ENCODE measurements at regions not wholly inside any gene's neighbourhood (a gene's known extent, or its start where the extent isn't known, plus 50 kb on each side); places are given as distances from the start of the nearest gene placed in this dataset.

- ATAC-seq (no peak), DNase-seq (no peak)
- no peaks in the 10 kb centered on the region for H3K4me1 ChIP-seq
- H3K4me3 ChIP-seq, result no peak overlapping the region
- no peaks in the 10 kb centered on the region for H3K9me3 ChIP-seq
- intact Hi-C loops (cut with DNase I), result no loop called here
- no peak for TF ChIP-seq CTCF (IDR thresholded peaks at IDR 0.05)
- H3K27me3 ChIP-seq, result no peaks in the 10 kb centered on the region
- no peak overlapping the region for H3K27ac ChIP-seq
- no peaks in the 10 kb centered on the region for H3K36me3 ChIP-seq
Measured at GRCh38 chr1:98098473-98098872, 177.6 kb upstream of the DPYD start.

GRCh38 chr1:98090351-98090750, 169.5 kb upstream of the DPYD start:
- intact Hi-C loops (cut with DNase I), result no loop called here
- H3K9me3 ChIP-seq, result no peaks in the 10 kb centered on the region
- H3K4me1 ChIP-seq, result no peaks in the 10 kb centered on the region
- DNase-seq (no peak), ATAC-seq (no peak)
- no peak for TF ChIP-seq CTCF (IDR thresholded peaks at IDR 0.05)
- no peak overlapping the region for H3K4me3 ChIP-seq
- H3K27ac ChIP-seq, result no peak overlapping the region
- H3K27me3 ChIP-seq, result no peaks in the 10 kb centered on the region
- no peaks in the 10 kb centered on the region for H3K36me3 ChIP-seq

GRCh38 chr1:98088381-98088780, 167.5 kb upstream of the DPYD start:
- no peak for DNase-seq
- H3K27me3 ChIP-seq, result no peaks in the 10 kb centered on the region
- intact Hi-C loops (cut with DNase I), result no loop called here
- H3K4me1 ChIP-seq, result no peaks in the 10 kb centered on the region
- H3K27ac ChIP-seq, result no peak overlapping the region
- H3K36me3 ChIP-seq, result no peaks in the 10 kb centered on the region
- TF ChIP-seq CTCF (IDR thresholded peaks at IDR 0.05), result no peak
- no peaks in the 10 kb centered on the region for H3K9me3 ChIP-seq
- no peak for ATAC-seq
- no peak overlapping the region for H3K4me3 ChIP-seq

- Histone ChIP-seq H3K9me3 (no peaks in the 10 kb centered on the region), H3K27ac (no peak overlapping the region), H3K4me3 (no peak overlapping the region), H3K27me3 (no peaks in the 10 kb centered on the region), H3K4me1 (no peaks in the 10 kb centered on the region), H3K36me3 (no peaks in the 10 kb centered on the region)
- ATAC-seq (no peak), DNase-seq (no peak)
- no peak for TF ChIP-seq CTCF (IDR thresholded peaks at IDR 0.05)
- intact Hi-C loops (cut with DNase I), result no loop called here
Measured at GRCh38 chr1:98086796-98087441, 166.1 kb upstream of the DPYD start.

- DNase-seq (no peak), ATAC-seq (no peak)
- no peak for TF ChIP-seq CTCF (IDR thresholded peaks at IDR 0.05)
- H3K4me3 ChIP-seq, result no peak overlapping the region
- H3K4me1 ChIP-seq, result no peaks in the 10 kb centered on the region
- no peaks in the 10 kb centered on the region for H3K36me3 ChIP-seq
- no peaks in the 10 kb centered on the region for H3K9me3 ChIP-seq
- no peaks in the 10 kb centered on the region for H3K27me3 ChIP-seq
- H3K27ac ChIP-seq, result no peak overlapping the region
- intact Hi-C loops (cut with DNase I), result no loop called here
Measured at GRCh38 chr1:98086156-98086555, 165.3 kb upstream of the DPYD start.

- ATAC-seq (no peak), DNase-seq (no peak)
- TF ChIP-seq CTCF (IDR thresholded peaks at IDR 0.05), result no peak
- H3K36me3 ChIP-seq, result no peaks in the 10 kb centered on the region
- intact Hi-C loops (cut with DNase I), result no loop called here
- no peaks in the 10 kb centered on the region for H3K9me3 ChIP-seq
- H3K27ac ChIP-seq, result no peak overlapping the region
- H3K4me3 ChIP-seq, result no peak overlapping the region
- no peaks in the 10 kb centered on the region for H3K4me1 ChIP-seq
- no peaks in the 10 kb centered on the region for H3K27me3 ChIP-seq
Measured at GRCh38 chr1:98084188-98084587, 163.4 kb upstream of the DPYD start.
